ENCODE measurements at regions not wholly inside any gene's neighbourhood (a gene's known extent, or its start where the extent isn't known, plus 50 kb on each side); places are given as distances from the start of the nearest gene placed in this dataset.

- Histone ChIP-seq H3K27me3 (ENCODE audit: control insufficient read depth in 2 of 2, insufficient read depth in 2 of 2, low read length in 2 of 2) (no peaks in the 10 kb centered on the region), H3K4me1 (ENCODE audit: control insufficient read depth in 1 of 2, insufficient read depth in 2 of 2, low read length in 2 of 2) (no peaks in the 10 kb centered on the region), H2AFZ (ENCODE audit: insufficient read depth, low read depth, low read length, poor library complexity, severe bottlenecking) (no peak overlapping the region), H3K36me3 (replicated peaks in 1 of 2; ENCODE audit: control insufficient read depth in 1 of 2, insufficient read depth in 2 of 2, low read length in 2 of 2) (no peaks in the 10 kb centered on the region), H3K79me2 (ENCODE audit: insufficient read depth, low read length) (no peaks in the 10 kb centered on the region), H3K9ac (ENCODE audit: insufficient read depth, low read length, poor library complexity, severe bottlenecking) (no peak overlapping the region), H4K20me1 (ENCODE audit: insufficient read depth, low read length) (no peaks in the 10 kb centered on the region), H3K9me3 (replicated peaks in 1 of 2; ENCODE audit: control insufficient read depth in 1 of 2, insufficient read depth in 1 of 2, low read length in 2 of 2) (no peaks in the 10 kb centered on the region), H3K27ac (ENCODE audit: low read depth in 1 of 2, low read length in 2 of 2) (no peak overlapping the region), H3K4me2 (replicated peaks; ENCODE audit: extremely low read depth, low read length, poor library complexity, severe bottlenecking) (no peak overlapping the region), H3K4me3 (replicated peaks in 1 of 3; ENCODE audit: low read depth in 2 of 3, low read length in 3 of 3) (no peak overlapping the region)
- intact Hi-C loops (cut with micrococcal nuclease) = no loop called here
- Mint-ChIP-seq H3K9me3 (peaks cover 0 to 3% (median 1%) of the 10 kb centered on the region in 7 donors), H3K4me3 (no peak overlapping the region), H3K27ac (no peak overlapping the region), H3K27me3 (ENCODE audit: low read depth in 3 of 3) (peaks cover 2 to 7% (median 3%) of the 10 kb centered on the region in 3 donors), H3K36me3 (no peaks in the 10 kb centered on the region), H3K4me1 (peaks cover 8% of the 10 kb centered on the region)
- WGBS (ENCODE audit: insufficient coverage) = 80% methylated on average over 2 of the region's 6 CpGs
- DNase-seq = no peak
- TF ChIP-seq, protein P1, sequence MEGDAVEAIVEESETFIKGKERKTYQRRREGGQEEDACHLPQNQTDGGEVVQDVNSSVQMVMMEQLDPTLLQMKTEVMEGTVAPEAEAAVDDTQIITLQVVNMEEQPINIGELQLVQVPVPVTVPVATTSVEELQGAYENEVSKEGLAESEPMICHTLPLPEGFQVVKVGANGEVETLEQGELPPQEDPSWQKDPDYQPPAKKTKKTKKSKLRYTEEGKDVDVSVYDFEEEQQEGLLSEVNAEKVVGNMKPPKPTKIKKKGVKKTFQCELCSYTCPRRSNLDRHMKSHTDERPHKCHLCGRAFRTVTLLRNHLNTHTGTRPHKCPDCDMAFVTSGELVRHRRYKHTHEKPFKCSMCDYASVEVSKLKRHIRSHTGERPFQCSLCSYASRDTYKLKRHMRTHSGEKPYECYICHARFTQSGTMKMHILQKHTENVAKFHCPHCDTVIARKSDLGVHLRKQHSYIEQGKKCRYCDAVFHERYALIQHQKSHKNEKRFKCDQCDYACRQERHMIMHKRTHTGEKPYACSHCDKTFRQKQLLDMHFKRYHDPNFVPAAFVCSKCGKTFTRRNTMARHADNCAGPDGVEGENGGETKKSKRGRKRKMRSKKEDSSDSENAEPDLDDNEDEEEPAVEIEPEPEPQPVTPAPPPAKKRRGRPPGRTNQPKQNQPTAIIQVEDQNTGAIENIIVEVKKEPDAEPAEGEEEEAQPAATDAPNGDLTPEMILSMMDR (IDR thresholded peaks at IDR 0.05) = no peak
Measured at GRCh38 chr2:7517088-7517487, 599.9 kb downstream of the RNF144A start.

DNA sequence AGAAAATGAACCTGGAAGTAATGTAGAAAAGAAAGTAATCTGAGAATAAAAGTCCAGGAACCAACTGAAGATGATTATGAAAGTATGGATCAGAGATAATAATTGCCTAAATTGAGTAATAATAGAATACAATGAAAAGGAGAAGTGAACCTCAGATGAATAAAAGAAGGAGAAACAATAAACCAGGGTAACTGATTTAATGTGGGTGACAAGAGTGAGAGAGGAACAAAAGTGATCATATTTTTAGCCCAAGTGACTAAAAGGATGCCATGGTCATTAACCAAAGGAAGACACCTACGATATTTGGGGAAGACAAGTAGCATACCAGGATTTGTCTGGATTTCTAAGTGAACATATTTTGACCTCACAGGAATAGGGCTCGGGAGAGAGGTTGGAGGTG, 600.6 kb downstream of the RNF144A start:
- Histone ChIP-seq H3K36me3 (replicated peaks in 1 of 2; ENCODE audit: control insufficient read depth in 1 of 2, insufficient read depth in 2 of 2, low read length in 2 of 2) (no peaks in the 10 kb centered on the region), H3K4me1 (ENCODE audit: control insufficient read depth in 1 of 2, insufficient read depth in 2 of 2, low read length in 2 of 2) (no peaks in the 10 kb centered on the region), H3K4me3 (replicated peaks in 1 of 3; ENCODE audit: low read depth in 2 of 3, low read length in 3 of 3) (no peak overlapping the region), H3K79me2 (ENCODE audit: insufficient read depth, low read length) (no peaks in the 10 kb centered on the region), H3K27ac (ENCODE audit: low read depth in 1 of 2, low read length in 2 of 2) (no peak overlapping the region), H4K20me1 (ENCODE audit: insufficient read depth, low read length) (no peaks in the 10 kb centered on the region), H3K27me3 (ENCODE audit: control insufficient read depth in 2 of 2, insufficient read depth in 2 of 2, low read length in 2 of 2) (no peaks in the 10 kb centered on the region), H2AFZ (ENCODE audit: insufficient read depth, low read depth, low read length, poor library complexity, severe bottlenecking) (no peak overlapping the region), H3K9ac (ENCODE audit: insufficient read depth, low read length, poor library complexity, severe bottlenecking) (no peak overlapping the region), H3K4me2 (replicated peaks; ENCODE audit: extremely low read depth, low read length, poor library complexity, severe bottlenecking) (no peak overlapping the region), H3K9me3 (replicated peaks in 1 of 2; ENCODE audit: control insufficient read depth in 1 of 2, insufficient read depth in 1 of 2, low read length in 2 of 2) (no peaks in the 10 kb centered on the region)
- Mint-ChIP-seq H3K27ac (no peak overlapping the region), H3K4me3 (no peak overlapping the region), H3K36me3 (no peaks in the 10 kb centered on the region), H3K27me3 (ENCODE audit: low read depth in 3 of 3) (peaks cover 2 to 7% (median 4%) of the 10 kb centered on the region in 3 donors), H3K9me3 (peaks cover 0 to 2% (median 1%) of the 10 kb centered on the region in 7 donors), H3K4me1 (peaks cover 8% of the 10 kb centered on the region)
- 0% methylated on average over 1 of the region's 2 CpGs for WGBS (ENCODE audit: insufficient coverage)
- TF ChIP-seq, protein P1 (IDR thresholded peaks at IDR 0.05) = no peak
- no peak for DNase-seq
- intact Hi-C loops (cut with micrococcal nuclease) = no loop called here

Data from CD14-positive monocyte (primary cell).